ENCODE measurements at regions not wholly inside any gene's neighbourhood (a gene's known extent, or its start where the extent isn't known, plus 50 kb on each side); places are given as distances from the start of the nearest gene placed in this dataset.

GRCh38 chr6:40170856-40171255, 236.6 kb upstream of the MOCS1 start:
- TF ChIP-seq RAD21 (IDR thresholded peaks at IDR 0.05; ENCODE audit: low read length) (no peak), CEBPB (IDR thresholded peaks at IDR 0.05; ENCODE audit: low read depth, low read length) (no peak), CTCF (conservative IDR thresholded peaks at IDR 0.05; ENCODE audit: low read depth, low read length) (no peak), MAZ (IDR thresholded peaks at IDR 0.05; ENCODE audit: borderline replicate concordance, low read depth, low read length) (no peak), RCOR1 (IDR thresholded peaks at IDR 0.05; ENCODE audit: insufficient replicate concordance, low read length) (no peak), POLR2A (IDR thresholded peaks at IDR 0.05; ENCODE audit: low read depth, low read length) (no peak), MAFK (IDR thresholded peaks at IDR 0.05; ENCODE audit: low read depth, low read length) (no peak), SMC3 (IDR thresholded peaks at IDR 0.05; ENCODE audit: low read depth, low read length) (no peak), RFX5 (IDR thresholded peaks at IDR 0.05; ENCODE audit: low read depth, low read length) (no peak), MXI1 (IDR thresholded peaks at IDR 0.05; ENCODE audit: borderline replicate concordance, low read depth, low read length) (no peak), CHD1 (IDR thresholded peaks at IDR 0.05; ENCODE audit: low read depth, low read length) (no peak), FOS (IDR thresholded peaks at IDR 0.05; ENCODE audit: low read depth, low read length) (no peak), NFE2L2 (IDR thresholded peaks at IDR 0.05; ENCODE audit: low read depth, low read length) (no peak)
- TF ChIP-seq, protein P1, sequence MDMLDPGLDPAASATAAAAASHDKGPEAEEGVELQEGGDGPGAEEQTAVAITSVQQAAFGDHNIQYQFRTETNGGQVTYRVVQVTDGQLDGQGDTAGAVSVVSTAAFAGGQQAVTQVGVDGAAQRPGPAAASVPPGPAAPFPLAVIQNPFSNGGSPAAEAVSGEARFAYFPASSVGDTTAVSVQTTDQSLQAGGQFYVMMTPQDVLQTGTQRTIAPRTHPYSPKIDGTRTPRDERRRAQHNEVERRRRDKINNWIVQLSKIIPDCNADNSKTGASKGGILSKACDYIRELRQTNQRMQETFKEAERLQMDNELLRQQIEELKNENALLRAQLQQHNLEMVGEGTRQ (IDR thresholded peaks at IDR 0.05; ENCODE audit: low read depth, low read length), result no peak

All from IMR-90 (cell line).